Neural cell (in vitro differentiated cells): ENCODE measurements at regions not wholly inside any gene's neighbourhood (a gene's known extent, or its start where the extent isn't known, plus 50 kb on each side); places are given as distances from the start of the nearest gene placed in this dataset.

Source experiments
- H2AFZ ChIP-seq: fragments of 200-600, 300-800 bp; sonication (generic), shearing (Covaris generic); 2 replicates; pipeline ENCODE4 v1.6.0; 2014; ENCODE audit warnings: low read depth, mild to moderate bottlenecking, antibody characterized with exemption, low read length, moderate library complexity
- H3F3A ChIP-seq: fragments of 200-600 bp; shearing (Covaris generic); 2 replicates; pipeline ENCODE4 v1.6.1; 2016; ENCODE audit warnings: mild to moderate bottlenecking, moderate library complexity, mixed read lengths, antibody characterized with exemption, low read length; ENCODE audit not compliant: insufficient read depth, poor library complexity, severe bottlenecking
- H3K27ac ChIP-seq: fragments of 200-600, 300-800 bp; sonication (generic), shearing (Covaris generic); 2 replicates; pipeline ENCODE4 v1.5.1; 2014; ENCODE audit warnings: mild to moderate bottlenecking, low read length, moderate library complexity
- H3K27me3 ChIP-seq: fragments of 300-800, 200-600 bp; sonication (generic), shearing (Covaris generic); 2 replicates; pipeline ENCODE4 v1.6.0; 2014; ENCODE audit warnings: mild to moderate bottlenecking, low read depth, low read length, moderate library complexity; ENCODE audit not compliant: insufficient read depth
- H3K36me3 ChIP-seq: fragments of 300-800, 200-600 bp; sonication (generic), shearing (Covaris generic); 2 replicates; pipeline ENCODE4 v1.5.1; 2014; ENCODE audit warnings: mild to moderate bottlenecking, antibody characterized with exemption, low read length, moderate library complexity; ENCODE audit not compliant: insufficient read depth
- H3K4me2 ChIP-seq: fragments of 300-800, 200-600 bp; sonication (generic), shearing (Covaris generic); 2 replicates; pipeline ENCODE4 v1.6.0; 2014; ENCODE audit warnings: mild to moderate bottlenecking, low read length
- H3K4me3 ChIP-seq: fragments of 300-800, 200-600 bp; sonication (generic), shearing (Covaris generic); 2 replicates; pipeline ENCODE4 v1.5.1; 2014; ENCODE audit warnings: mild to moderate bottlenecking, low read length, moderate library complexity
- H3K79me2 ChIP-seq: fragments of 200-600 bp; shearing (Covaris generic); replicated peaks from 2 replicates; pipeline ENCODE4 v1.6.0; 2014; ENCODE audit warnings: mild to moderate bottlenecking, low read length, moderate library complexity; ENCODE audit not compliant: insufficient read depth
- H3K9ac ChIP-seq: fragments of 300-800, 200-600 bp; sonication (generic), shearing (Covaris generic); 2 replicates; pipeline ENCODE4 v1.6.1; 2016; ENCODE audit warnings: mild to moderate bottlenecking, low read length, mixed read lengths
- H3K9me2 ChIP-seq: fragments of 200-600 bp; shearing (Covaris generic); 2 replicates; pipeline ENCODE4 v1.6.1; 2016; ENCODE audit warnings: mild to moderate bottlenecking, low read length, mixed read lengths; ENCODE audit not compliant: insufficient read depth
- H3K9me3 ChIP-seq: fragments of 200-600, 300-800 bp; sonication (generic), shearing (Covaris generic); 2 replicates; pipeline ENCODE4 v1.6.1; 2016; ENCODE audit warnings: mild to moderate bottlenecking, mixed run types, low read length, moderate library complexity, mixed read lengths
- H4K20me1 ChIP-seq: fragments of 200-600 bp; shearing (Covaris generic); 2 replicates; pipeline ENCODE4 v1.6.1; 2016; ENCODE audit warnings: mild to moderate bottlenecking, mixed run types; ENCODE audit not compliant: insufficient read depth
- EP300 ChIP-seq: fragments of 450-650 bp; conservative IDR thresholded peaks from 2 replicates; pipeline ENCODE4 v1.6.1; 2014; ENCODE audit warnings: antibody characterized with exemption, mild to moderate bottlenecking, moderate library complexity; ENCODE audit not compliant: poor library complexity, severe bottlenecking
- EZH2 ChIP-seq: fragments of 200-600, 300-800 bp; shearing (Covaris generic), sonication (generic); IDR thresholded peaks from 2 replicates; pipeline ENCODE4 v1.6.1; 2014; ENCODE audit warnings: antibody characterized with exemption, low read length, borderline replicate concordance, mild to moderate bottlenecking; ENCODE audit not compliant: insufficient read depth, poor library complexity, severe bottlenecking
- MXI1 ChIP-seq: fragments of 450-650 bp; conservative IDR thresholded peaks from 2 replicates; pipeline ENCODE4 v1.6.1; 2014; ENCODE audit warnings: antibody characterized with exemption, mild to moderate bottlenecking; ENCODE audit not compliant: poor library complexity, severe bottlenecking
- POLR2AphosphoS5 ChIP-seq: IDR thresholded peaks from 2 replicates; pipeline ENCODE4 v1.6.1; 2012
- RAD21 ChIP-seq: fragments of 450-650 bp; conservative IDR thresholded peaks from 2 replicates; pipeline ENCODE4 v1.6.1; 2014; ENCODE audit warnings: antibody characterized with exemption, mild to moderate bottlenecking, moderate library complexity
- SMC3 ChIP-seq: fragments of 450-650 bp; conservative IDR thresholded peaks from 2 replicates; pipeline ENCODE4 v1.6.1; 2014; ENCODE audit warnings: antibody characterized with exemption, mild to moderate bottlenecking, moderate library complexity; ENCODE audit not compliant: poor library complexity
- TAF1 ChIP-seq: IDR thresholded peaks from 2 replicates; pipeline ENCODE4 v1.6.1; 2012; ENCODE audit warnings: low read depth
- TF ChIP-seq, protein P1 (sequence below): IDR thresholded peaks from 2 replicates; pipeline ENCODE4 v1.6.1; 2012; ENCODE audit warnings: borderline replicate concordance
- TF ChIP-seq, protein P2 (sequence below): fragments of 450-650 bp; IDR thresholded peaks from 2 replicates; pipeline ENCODE4 v1.5.1; 2014; ENCODE audit warnings: antibody characterized with exemption, mild to moderate bottlenecking, moderate library complexity; ENCODE audit not compliant: poor library complexity, severe bottlenecking

DNA sequence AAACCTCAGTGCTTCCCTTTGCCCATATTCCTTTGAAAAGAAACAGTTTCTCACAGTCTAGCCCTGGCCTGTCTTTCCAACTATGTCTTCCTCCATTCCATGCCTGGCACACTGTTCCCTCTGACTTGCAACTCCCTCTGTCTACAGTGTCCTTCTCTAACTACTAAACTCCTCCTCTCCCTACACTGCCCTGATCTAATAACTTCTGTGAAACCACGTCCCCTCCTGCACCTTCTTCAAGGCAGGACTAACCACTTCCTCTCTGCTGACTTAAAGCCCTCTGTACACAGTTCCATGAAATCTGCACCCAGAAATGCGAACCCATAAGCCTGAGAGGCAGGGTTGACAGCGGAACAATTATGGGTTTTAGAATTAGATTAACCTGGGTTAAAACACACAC, 62.2 kb upstream of the ATP1B1 start:
- TF ChIP-seq POLR2AphosphoS5 (no peak), SMC3 (no peak), TAF1 (no peak), EP300 (no peak), RAD21 (no peak), MXI1 (no peak)
- TF ChIP-seq, protein P1, sequence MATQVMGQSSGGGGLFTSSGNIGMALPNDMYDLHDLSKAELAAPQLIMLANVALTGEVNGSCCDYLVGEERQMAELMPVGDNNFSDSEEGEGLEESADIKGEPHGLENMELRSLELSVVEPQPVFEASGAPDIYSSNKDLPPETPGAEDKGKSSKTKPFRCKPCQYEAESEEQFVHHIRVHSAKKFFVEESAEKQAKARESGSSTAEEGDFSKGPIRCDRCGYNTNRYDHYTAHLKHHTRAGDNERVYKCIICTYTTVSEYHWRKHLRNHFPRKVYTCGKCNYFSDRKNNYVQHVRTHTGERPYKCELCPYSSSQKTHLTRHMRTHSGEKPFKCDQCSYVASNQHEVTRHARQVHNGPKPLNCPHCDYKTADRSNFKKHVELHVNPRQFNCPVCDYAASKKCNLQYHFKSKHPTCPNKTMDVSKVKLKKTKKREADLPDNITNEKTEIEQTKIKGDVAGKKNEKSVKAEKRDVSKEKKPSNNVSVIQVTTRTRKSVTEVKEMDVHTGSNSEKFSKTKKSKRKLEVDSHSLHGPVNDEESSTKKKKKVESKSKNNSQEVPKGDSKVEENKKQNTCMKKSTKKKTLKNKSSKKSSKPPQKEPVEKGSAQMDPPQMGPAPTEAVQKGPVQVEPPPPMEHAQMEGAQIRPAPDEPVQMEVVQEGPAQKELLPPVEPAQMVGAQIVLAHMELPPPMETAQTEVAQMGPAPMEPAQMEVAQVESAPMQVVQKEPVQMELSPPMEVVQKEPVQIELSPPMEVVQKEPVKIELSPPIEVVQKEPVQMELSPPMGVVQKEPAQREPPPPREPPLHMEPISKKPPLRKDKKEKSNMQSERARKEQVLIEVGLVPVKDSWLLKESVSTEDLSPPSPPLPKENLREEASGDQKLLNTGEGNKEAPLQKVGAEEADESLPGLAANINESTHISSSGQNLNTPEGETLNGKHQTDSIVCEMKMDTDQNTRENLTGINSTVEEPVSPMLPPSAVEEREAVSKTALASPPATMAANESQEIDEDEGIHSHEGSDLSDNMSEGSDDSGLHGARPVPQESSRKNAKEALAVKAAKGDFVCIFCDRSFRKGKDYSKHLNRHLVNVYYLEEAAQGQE, result no peak
- Histone ChIP-seq H3K36me3 (no peaks in the 10 kb centered on the region), H3K9ac (no peak overlapping the region), H3K4me3 (no peak overlapping the region), H3F3A (no peaks in the 10 kb centered on the region), H3K9me2 (no peaks in the 10 kb centered on the region), H3K27me3 (no peaks in the 10 kb centered on the region), H3K27ac (no peak overlapping the region), H3K4me2 (no peak overlapping the region), H2AFZ (no peak overlapping the region), H4K20me1 (no peaks in the 10 kb centered on the region), H3K9me3 (no peaks in the 10 kb centered on the region), H3K79me2 (no peaks in the 10 kb centered on the region)

DNA sequence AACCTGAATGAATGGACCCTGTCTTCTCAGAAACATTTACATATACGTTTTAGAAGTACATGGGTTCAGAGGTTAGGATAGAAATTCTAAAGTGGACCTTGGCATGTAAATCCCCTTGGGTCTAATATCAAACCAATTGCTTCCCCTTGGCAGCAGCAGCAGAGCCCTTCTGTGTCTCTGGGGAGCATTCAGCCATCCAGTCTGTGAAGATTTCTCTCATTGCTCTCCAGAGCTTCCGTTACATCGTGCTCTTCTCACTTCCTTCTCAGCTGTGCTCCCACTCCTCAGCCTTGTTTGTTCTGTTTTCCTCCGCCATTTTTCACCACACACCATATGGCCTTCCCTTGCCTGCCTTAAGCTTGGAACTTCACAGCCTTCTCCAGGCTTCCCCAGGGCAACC, 61.5 kb upstream of the ATP1B1 start:
- H3K9me2 ChIP-seq, result no peaks in the 10 kb centered on the region
- H3K9me3 ChIP-seq, result no peaks in the 10 kb centered on the region
- no peaks in the 10 kb centered on the region for H3K36me3 ChIP-seq
- H3K9ac ChIP-seq, result no peak overlapping the region
- H3K27ac ChIP-seq, result no peak overlapping the region
- no peak overlapping the region for H2AFZ ChIP-seq
- H3K27me3 ChIP-seq, result no peaks in the 10 kb centered on the region
- H3K4me2 ChIP-seq, result no peak overlapping the region
- H4K20me1 ChIP-seq, result no peaks in the 10 kb centered on the region
- no peaks in the 10 kb centered on the region for H3K79me2 ChIP-seq
- no peak overlapping the region for H3K4me3 ChIP-seq
- TF ChIP-seq TAF1 (no peak), POLR2AphosphoS5 (no peak), EZH2 (no peak), EP300 (no peak), RAD21 (no peak), MXI1 (no peak), SMC3 (no peak)
- TF ChIP-seq, protein P1, result no peak
- TF ChIP-seq, protein P2, sequence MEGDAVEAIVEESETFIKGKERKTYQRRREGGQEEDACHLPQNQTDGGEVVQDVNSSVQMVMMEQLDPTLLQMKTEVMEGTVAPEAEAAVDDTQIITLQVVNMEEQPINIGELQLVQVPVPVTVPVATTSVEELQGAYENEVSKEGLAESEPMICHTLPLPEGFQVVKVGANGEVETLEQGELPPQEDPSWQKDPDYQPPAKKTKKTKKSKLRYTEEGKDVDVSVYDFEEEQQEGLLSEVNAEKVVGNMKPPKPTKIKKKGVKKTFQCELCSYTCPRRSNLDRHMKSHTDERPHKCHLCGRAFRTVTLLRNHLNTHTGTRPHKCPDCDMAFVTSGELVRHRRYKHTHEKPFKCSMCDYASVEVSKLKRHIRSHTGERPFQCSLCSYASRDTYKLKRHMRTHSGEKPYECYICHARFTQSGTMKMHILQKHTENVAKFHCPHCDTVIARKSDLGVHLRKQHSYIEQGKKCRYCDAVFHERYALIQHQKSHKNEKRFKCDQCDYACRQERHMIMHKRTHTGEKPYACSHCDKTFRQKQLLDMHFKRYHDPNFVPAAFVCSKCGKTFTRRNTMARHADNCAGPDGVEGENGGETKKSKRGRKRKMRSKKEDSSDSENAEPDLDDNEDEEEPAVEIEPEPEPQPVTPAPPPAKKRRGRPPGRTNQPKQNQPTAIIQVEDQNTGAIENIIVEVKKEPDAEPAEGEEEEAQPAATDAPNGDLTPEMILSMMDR, result no peak
- no peaks in the 10 kb centered on the region for H3F3A ChIP-seq
